Activated CD4-positive, alpha-beta T cell treated with anti-CD3 and anti-CD28 coated beads for 1 hour (primary cell): ENCODE measurements at regions not wholly inside any gene's neighbourhood (a gene's known extent, or its start where the extent isn't known, plus 50 kb on each side); places are given as distances from the start of the nearest gene placed in this dataset.
"Not testable (repeated sequence)": the region's sequence is repeated elsewhere in the genome, so short reads cannot be mapped to it uniquely, and the experiment has no call there.

Experiments used
- DNase-seq: peaks from one replicate; pipeline ENCODE4 v3.0.0-alpha.2; 2020

GRCh38 chr14:22131749-22132476, 457.1 kb downstream of the DAD1 start:
- DNase-seq = no peak

- no peak for DNase-seq
Observed at GRCh38 chr14:22124073-22124613, 450.5 kb upstream of the OR4E1 start.

DNA sequence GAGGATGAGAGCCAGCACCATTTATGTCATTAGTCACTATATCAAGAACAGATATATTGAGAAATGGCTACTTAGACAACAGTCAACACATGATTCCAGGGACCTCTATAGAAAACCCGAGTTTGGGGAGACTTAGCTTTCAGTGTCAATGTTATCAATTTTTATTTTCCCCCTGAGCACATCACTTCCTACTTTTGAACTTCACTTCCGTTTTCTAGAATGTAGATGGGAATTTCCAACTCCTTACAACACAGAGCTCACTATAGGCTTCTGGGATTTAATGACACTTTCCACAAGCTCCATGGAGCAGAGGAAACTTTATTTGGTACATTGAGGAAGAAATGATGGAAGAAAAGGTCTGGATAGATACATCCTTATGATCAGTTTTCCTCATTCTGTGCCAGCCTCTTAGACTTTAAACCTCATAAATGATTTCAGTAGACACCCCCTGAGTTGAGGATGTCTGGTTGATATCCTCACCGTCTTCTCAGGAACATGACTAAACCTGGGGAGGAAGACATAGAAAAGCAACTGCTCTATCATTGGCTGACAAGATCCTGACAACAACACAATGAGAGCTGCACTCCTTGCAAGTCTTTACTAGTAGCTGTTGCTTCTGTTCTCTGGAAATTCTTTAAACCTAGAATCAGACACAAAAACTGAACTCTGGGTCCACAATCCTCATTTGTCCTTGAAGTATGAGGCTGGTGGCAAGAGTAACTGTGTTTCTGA, 449.4 kb upstream of the OR4E1 start:
- DNase-seq = no peak

- DNase-seq = no peak
Observed at GRCh38 chr14:22122227-22122818, 448.7 kb upstream of the OR4E1 start.

GRCh38 chr14:22118899-22119477, 445.4 kb upstream of the OR4E1 start:
- DNase-seq = no peak

GRCh38 chr14:22113401-22113800, 439.8 kb upstream of the OR4E1 start:
- DNase-seq = no peak

- DNase-seq = peak; percentile 20
Observed at GRCh38 chr14:22112004-22112403, 438.4 kb upstream of the OR4E1 start.

- no peak for DNase-seq
Observed at GRCh38 chr14:22107753-22108152, 434.1 kb upstream of the OR4E1 start.

DNA sequence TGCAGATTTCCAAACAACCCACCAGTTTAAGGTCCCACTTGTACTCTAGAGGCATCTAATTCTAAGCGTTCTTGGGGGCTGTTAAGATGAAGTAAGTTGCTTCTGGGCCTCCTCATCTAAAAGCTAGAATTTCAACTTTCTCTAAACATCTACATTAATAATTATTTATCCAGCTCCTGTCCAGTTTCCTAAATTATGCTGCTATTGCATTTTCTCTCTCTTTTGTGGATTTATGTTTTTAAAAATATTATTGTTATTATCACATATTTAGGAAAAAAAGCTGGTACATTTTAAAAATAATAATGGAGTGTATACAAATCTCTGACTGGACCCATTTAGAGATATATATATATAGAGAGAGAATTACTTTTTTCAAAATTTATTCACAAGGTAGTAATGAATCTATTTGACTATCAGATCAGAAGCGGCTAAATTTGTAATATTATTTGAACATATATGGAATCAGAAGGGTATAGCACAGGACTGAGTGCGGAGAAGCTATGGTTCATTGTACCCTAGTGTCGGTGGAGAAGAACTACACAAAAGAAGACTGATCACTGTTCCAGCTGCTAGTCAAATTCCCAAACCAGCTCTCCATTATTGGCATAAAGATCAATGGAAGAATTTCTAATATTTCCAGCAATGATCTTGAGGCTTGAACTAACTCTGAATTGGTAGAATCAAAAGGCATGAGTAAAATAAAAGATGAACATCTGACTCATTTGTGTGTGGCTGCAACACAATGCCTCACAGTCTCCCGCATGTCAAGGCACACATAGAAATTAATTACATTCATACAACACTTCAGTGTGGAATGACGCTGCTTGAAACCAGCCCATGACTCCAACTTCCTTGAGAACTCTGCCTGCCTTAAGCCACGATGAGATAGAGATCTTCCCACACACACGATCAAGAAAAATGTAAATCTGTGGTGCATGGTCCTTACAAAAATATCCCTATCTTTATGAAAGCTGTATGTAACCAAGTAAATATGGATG, 433.4 kb upstream of the OR4E1 start:
- DNase-seq = no peak

DNA sequence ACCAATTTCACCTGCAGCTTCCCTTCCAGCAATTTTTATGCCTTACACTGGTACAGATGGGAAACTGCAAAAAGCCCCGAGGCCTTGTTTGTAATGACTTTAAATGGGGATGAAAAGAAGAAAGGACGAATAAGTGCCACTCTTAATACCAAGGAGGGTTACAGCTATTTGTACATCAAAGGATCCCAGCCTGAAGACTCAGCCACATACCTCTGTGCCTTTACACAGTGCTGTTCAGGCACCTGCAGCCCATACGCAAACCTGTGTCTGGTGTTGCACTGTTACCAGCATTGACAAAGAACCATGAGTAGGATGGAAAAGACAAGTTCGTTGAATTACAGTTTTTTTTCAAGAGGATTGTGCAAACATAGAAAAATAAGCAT, 432.0 kb upstream of the OR4E1 start:
- DNase-seq = no peak

GRCh38 chr14:22105006-22105623, 431.5 kb upstream of the OR4E1 start:
- DNase-seq = no peak

GRCh38 chr14:22100764-22101120, 427.1 kb upstream of the OR4E1 start:
- DNase-seq = not testable (repeated sequence)

GRCh38 chr14:22099942-22100763, 426.5 kb upstream of the OR4E1 start:
- peak; percentile 32 for DNase-seq

DNA sequence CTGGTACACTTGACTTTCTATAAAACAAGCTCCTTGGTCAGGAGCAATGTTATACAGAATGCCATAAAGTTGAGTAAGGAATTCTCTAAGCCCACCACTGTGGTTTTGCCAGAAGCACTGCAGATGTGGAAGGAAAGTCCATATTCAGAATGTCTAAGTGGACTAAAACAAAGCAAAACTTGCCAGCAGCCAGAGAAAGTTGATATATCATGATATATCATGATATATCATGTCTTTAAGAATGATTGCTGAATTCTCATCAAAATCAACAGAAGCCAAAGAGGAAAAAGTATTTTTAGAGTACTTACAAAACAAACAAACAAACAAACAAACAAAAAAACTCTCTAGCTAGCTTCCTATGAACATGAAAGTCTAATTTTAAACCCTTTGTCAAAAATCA, 424.8 kb upstream of the OR4E1 start:
- no peak for DNase-seq

- DNase-seq = no peak
Observed at GRCh38 chr14:22097586-22098292, 424.1 kb upstream of the OR4E1 start.

GRCh38 chr14:22097072-22097471, 423.5 kb upstream of the OR4E1 start:
- no peak for DNase-seq

GRCh38 chr14:22096514-22096895, 422.9 kb upstream of the OR4E1 start:
- no peak for DNase-seq

DNA sequence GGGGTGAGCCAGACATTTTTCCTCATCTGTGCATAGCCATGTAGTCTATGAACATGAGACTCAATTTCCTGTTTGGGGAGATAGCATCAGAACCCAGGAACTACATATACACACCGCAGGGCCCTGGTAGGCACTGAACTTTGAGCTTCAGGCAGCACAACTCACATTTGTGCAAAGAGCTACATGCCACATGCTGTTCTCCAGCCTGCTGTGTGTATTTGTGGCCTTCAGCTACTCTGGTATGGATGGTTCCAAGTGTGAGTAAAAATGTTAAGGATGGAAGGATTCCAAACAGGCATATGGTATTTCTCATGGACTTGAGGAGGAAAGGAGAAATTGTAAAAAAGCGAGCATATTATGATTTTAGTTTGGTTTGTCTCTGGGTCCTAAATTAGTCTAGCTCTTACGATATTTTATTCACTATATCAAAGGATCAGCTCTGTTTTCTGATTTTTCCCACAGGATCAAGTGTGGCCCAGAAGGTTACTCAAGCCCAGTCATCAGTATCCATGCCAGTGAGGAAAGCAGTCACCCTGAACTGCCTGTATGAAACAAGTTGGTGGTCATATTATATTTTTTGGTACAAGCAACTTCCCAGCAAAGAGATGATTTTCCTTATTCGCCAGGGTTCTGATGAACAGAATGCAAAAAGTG, 422.4 kb upstream of the OR4E1 start:
- no peak for DNase-seq

GRCh38 chr14:22089940-22090339, 416.3 kb upstream of the OR4E1 start:
- no peak for DNase-seq
